ENCODE measurements at regions not wholly inside any gene's neighbourhood (a gene's known extent, or its start where the extent isn't known, plus 50 kb on each side); places are given as distances from the start of the nearest gene placed in this dataset.

DNA sequence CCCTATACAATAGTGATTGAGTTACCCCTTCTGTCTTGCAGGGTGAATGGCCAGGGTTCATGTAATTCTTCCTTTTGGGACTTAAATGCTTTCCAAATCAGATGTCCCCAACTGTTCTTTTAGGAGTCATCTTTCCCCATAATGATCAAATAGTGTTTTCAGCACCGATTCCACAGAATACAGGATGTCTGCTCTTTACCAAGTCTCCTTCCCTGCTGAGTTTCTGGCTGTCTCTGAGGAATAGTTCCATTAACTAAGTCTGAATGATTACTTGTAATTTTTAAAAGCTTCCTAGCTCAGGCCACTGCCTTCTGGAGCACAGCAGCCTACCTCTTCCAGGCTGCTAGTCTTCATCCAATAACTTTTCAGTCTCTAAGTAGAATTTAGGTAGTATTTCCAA lies 630.7 kb upstream of the ZNF608 start:
- 50% methylated on average over 1 of the region's 1 CpG; no CpG with 5 or more reads in 1 of the 2 experiments for WGBS, 2 experiments (ENCODE audit: insufficient coverage in 2 of 2)
- H3K9me3 ChIP-seq (ENCODE audit: control insufficient read depth, low read length), result no peaks in the 10 kb centered on the region
- H3K4me1 ChIP-seq (ENCODE audit: control insufficient read depth, insufficient read depth, low read length, poor library complexity, severe bottlenecking), result peaks cover 12% of the 10 kb centered on the region
- no peaks in the 10 kb centered on the region for H3K36me3 ChIP-seq (ENCODE audit: control insufficient read depth, insufficient read depth, low read length)
- H3K4me3 ChIP-seq (ENCODE audit: extremely low read depth, insufficient read depth, low read length, poor library complexity, severe bottlenecking), result no peak overlapping the region
- no peak overlapping the region for H3K27ac ChIP-seq (ENCODE audit: low read depth, low read length, severe bottlenecking)

DNA sequence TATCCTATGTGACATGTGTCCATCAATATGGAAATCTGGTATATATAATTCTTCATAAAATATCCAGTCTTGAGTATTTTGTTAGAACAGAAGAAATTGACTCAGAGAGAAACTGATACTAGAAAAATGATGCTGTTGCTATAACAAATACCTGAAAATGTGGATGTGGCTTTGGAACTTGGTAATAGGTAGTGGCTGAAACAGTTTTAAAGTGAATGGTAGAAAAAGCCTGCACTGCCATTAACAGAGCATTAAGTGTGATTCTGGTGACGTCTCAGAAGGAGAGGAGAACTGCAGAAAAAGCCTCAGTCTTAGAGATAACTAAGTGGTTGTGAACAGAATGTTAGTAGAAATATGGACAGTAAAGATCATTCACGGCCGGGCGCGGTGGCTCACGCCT lies 634.9 kb upstream of the ZNF608 start:
- Histone ChIP-seq H3K27ac (ENCODE audit: low read depth, low read length, severe bottlenecking) (no peak overlapping the region), H3K4me3 (ENCODE audit: extremely low read depth, insufficient read depth, low read length, poor library complexity, severe bottlenecking) (no peak overlapping the region), H3K4me1 (ENCODE audit: control insufficient read depth, insufficient read depth, low read length, poor library complexity, severe bottlenecking) (no peaks in the 10 kb centered on the region), H3K36me3 (ENCODE audit: control insufficient read depth, insufficient read depth, low read length) (no peaks in the 10 kb centered on the region), H3K9me3 (ENCODE audit: control insufficient read depth, low read length) (no peaks in the 10 kb centered on the region)
- WGBS, 2 experiments (ENCODE audit: insufficient coverage in 2 of 2), result 50 to 100% methylated on average over 1 to 2 of the region's 6 CpGs

DNA sequence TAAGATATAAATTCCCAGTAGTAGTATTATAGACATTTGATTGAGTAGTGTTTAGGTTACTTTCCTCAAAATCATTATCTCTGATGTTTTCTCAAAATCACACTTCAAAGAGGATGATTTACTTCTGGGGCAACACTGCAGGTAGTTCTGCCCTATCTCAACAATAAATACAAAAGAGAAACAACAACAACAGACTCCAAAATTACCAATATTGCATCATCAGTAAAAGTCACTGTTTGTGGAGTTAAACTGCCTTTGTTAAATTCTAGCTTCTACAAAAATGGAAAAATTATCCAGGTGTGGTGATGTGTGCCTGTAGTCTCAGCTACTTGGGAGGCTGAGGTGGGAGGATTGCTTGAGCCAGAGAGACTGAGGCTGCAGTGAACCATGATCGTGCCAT lies 637.6 kb upstream of the ZNF608 start:
- Histone ChIP-seq H3K36me3 (ENCODE audit: control insufficient read depth, insufficient read depth, low read length) (no peaks in the 10 kb centered on the region), H3K27ac (ENCODE audit: low read depth, low read length, severe bottlenecking) (no peak overlapping the region)
- 80% methylated on average over 1 of the region's 1 CpG; no CpG with 5 or more reads in 1 of the 2 experiments for WGBS, 2 experiments (ENCODE audit: insufficient coverage in 2 of 2)

GRCh38 chr5:125390326-125390725 lies 643.9 kb upstream of the ZNF608 start:
- Histone ChIP-seq H3K9me3 (ENCODE audit: control insufficient read depth, low read length) (no peaks in the 10 kb centered on the region), H3K27ac (ENCODE audit: low read depth, low read length, severe bottlenecking) (no peak overlapping the region), H3K4me3 (ENCODE audit: extremely low read depth, insufficient read depth, low read length, poor library complexity, severe bottlenecking) (no peak overlapping the region), H3K4me1 (ENCODE audit: control insufficient read depth, insufficient read depth, low read length, poor library complexity, severe bottlenecking) (no peaks in the 10 kb centered on the region), H3K36me3 (ENCODE audit: control insufficient read depth, insufficient read depth, low read length) (no peaks in the 10 kb centered on the region)
- no CpG with 5 or more reads among the region's 2 CpGs for WGBS, 2 experiments (ENCODE audit: insufficient coverage in 2 of 2)

More for the DNA sequence above, 637.6 kb upstream of the ZNF608 start:
- Histone ChIP-seq H3K4me3 (ENCODE audit: extremely low read depth, insufficient read depth, low read length, poor library complexity, severe bottlenecking) (no peak overlapping the region), H3K9me3 (ENCODE audit: control insufficient read depth, low read length) (no peaks in the 10 kb centered on the region), H3K4me1 (ENCODE audit: control insufficient read depth, insufficient read depth, low read length, poor library complexity, severe bottlenecking) (no peaks in the 10 kb centered on the region)

DNA sequence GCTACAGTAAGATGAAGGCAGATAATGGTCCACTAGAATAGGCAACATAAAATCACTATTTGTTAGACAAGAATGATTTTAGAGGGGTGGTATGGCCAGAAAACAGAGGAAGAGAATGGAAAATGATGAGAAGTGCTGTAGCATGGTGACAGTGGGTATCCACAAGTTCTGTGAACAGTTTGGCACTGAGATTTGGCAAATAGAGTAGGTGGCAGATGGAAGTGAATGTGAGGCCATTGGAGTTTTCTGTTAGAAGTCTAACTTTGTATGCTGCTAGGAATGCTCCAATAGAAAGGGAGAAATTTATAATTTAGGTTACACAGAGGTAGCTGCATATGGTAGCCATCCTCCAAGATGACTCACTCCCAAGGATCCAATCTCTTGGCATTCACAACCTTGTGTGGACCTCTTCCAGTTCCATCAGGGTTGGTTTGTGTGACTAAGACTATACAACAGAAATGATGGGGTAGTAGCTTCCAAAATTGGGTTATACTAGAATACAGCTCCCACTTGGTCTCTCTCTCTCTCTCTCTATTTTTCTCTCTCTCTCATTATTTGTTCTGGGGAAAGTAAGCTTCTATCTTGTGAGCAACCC lies 646.9 kb upstream of the ZNF608 start:
- no peak overlapping the region for H3K4me3 ChIP-seq (ENCODE audit: extremely low read depth, insufficient read depth, low read length, poor library complexity, severe bottlenecking)
- H3K36me3 ChIP-seq (ENCODE audit: control insufficient read depth, insufficient read depth, low read length), result no peaks in the 10 kb centered on the region
- H3K27ac ChIP-seq (ENCODE audit: low read depth, low read length, severe bottlenecking), result no peak overlapping the region
- H3K4me1 ChIP-seq (ENCODE audit: control insufficient read depth, insufficient read depth, low read length, poor library complexity, severe bottlenecking), result no peaks in the 10 kb centered on the region
- H3K9me3 ChIP-seq (ENCODE audit: control insufficient read depth, low read length), result no peaks in the 10 kb centered on the region

- 91 to 100% methylated on average over 1 of the region's 1 CpG for WGBS, 2 experiments (ENCODE audit: insufficient coverage in 2 of 2)
- Histone ChIP-seq H3K27ac (ENCODE audit: low read depth, low read length, severe bottlenecking) (no peak overlapping the region), H3K4me3 (ENCODE audit: extremely low read depth, insufficient read depth, low read length, poor library complexity, severe bottlenecking) (no peak overlapping the region), H3K36me3 (ENCODE audit: control insufficient read depth, insufficient read depth, low read length) (no peaks in the 10 kb centered on the region), H3K9me3 (ENCODE audit: control insufficient read depth, low read length) (no peaks in the 10 kb centered on the region), H3K4me1 (ENCODE audit: control insufficient read depth, insufficient read depth, low read length, poor library complexity, severe bottlenecking) (no peaks in the 10 kb centered on the region)
These were observed 648.3 kb upstream of the ZNF608 start for GRCh38 chr5:125394661-125395280.

DNA sequence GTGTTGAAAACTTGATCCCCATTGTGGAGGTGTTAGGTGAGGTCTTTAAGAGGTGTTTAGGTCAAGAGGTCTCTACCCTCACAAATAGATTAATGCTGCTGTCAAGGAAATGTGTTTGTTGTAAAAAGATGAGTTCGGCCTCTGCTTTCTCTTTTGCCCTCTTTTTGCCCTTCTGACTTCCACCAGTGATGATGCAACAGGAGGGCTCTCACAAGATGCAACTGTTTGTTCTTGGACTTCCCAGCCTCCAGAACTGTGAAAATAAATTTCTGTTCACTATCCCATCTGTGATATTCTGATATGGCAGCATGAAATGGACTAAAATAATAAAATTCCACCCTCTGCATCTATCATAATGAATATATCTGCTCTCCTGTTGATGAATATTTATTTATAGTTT lies 650.0 kb upstream of the ZNF608 start:
- Histone ChIP-seq H3K4me3 (ENCODE audit: extremely low read depth, insufficient read depth, low read length, poor library complexity, severe bottlenecking) (no peak overlapping the region), H3K36me3 (ENCODE audit: control insufficient read depth, insufficient read depth, low read length) (no peaks in the 10 kb centered on the region), H3K27ac (ENCODE audit: low read depth, low read length, severe bottlenecking) (no peak overlapping the region), H3K4me1 (ENCODE audit: control insufficient read depth, insufficient read depth, low read length, poor library complexity, severe bottlenecking) (no peaks in the 10 kb centered on the region), H3K9me3 (ENCODE audit: control insufficient read depth, low read length) (no peaks in the 10 kb centered on the region)
- WGBS, 2 experiments (ENCODE audit: insufficient coverage in 2 of 2), result 83 to 100% methylated on average over 1 of the region's 1 CpG

GRCh38 chr5:125398466-125398865 lies 652.0 kb upstream of the ZNF608 start:
- H3K27ac ChIP-seq (ENCODE audit: low read depth, low read length, severe bottlenecking), result no peak overlapping the region
- WGBS, 2 experiments (ENCODE audit: insufficient coverage in 2 of 2), result no CpG with 5 or more reads among the region's 2 CpGs

GRCh38 chr5:125399885-125400284 lies 653.4 kb upstream of the ZNF608 start:
- WGBS, 2 experiments (ENCODE audit: insufficient coverage in 2 of 2), result 100% methylated on average over 2 of the region's 3 CpGs; no CpG with 5 or more reads in 1 of the 2 experiments
- H3K36me3 ChIP-seq (ENCODE audit: control insufficient read depth, insufficient read depth, low read length), result no peaks in the 10 kb centered on the region
- no peaks in the 10 kb centered on the region for H3K4me1 ChIP-seq (ENCODE audit: control insufficient read depth, insufficient read depth, low read length, poor library complexity, severe bottlenecking)
- peaks cover 4% of the 10 kb centered on the region for H3K9me3 ChIP-seq (ENCODE audit: control insufficient read depth, low read length)
- H3K27ac ChIP-seq (ENCODE audit: low read depth, low read length, severe bottlenecking), result no peak overlapping the region
- no peak overlapping the region for H3K4me3 ChIP-seq (ENCODE audit: extremely low read depth, insufficient read depth, low read length, poor library complexity, severe bottlenecking)

More at GRCh38 chr5:125398466-125398865, 652.0 kb upstream of the ZNF608 start:
- Histone ChIP-seq H3K4me3 (ENCODE audit: extremely low read depth, insufficient read depth, low read length, poor library complexity, severe bottlenecking) (no peak overlapping the region), H3K4me1 (ENCODE audit: control insufficient read depth, insufficient read depth, low read length, poor library complexity, severe bottlenecking) (no peaks in the 10 kb centered on the region), H3K9me3 (ENCODE audit: control insufficient read depth, low read length) (no peaks in the 10 kb centered on the region), H3K36me3 (ENCODE audit: control insufficient read depth, insufficient read depth, low read length) (no peaks in the 10 kb centered on the region)

DNA sequence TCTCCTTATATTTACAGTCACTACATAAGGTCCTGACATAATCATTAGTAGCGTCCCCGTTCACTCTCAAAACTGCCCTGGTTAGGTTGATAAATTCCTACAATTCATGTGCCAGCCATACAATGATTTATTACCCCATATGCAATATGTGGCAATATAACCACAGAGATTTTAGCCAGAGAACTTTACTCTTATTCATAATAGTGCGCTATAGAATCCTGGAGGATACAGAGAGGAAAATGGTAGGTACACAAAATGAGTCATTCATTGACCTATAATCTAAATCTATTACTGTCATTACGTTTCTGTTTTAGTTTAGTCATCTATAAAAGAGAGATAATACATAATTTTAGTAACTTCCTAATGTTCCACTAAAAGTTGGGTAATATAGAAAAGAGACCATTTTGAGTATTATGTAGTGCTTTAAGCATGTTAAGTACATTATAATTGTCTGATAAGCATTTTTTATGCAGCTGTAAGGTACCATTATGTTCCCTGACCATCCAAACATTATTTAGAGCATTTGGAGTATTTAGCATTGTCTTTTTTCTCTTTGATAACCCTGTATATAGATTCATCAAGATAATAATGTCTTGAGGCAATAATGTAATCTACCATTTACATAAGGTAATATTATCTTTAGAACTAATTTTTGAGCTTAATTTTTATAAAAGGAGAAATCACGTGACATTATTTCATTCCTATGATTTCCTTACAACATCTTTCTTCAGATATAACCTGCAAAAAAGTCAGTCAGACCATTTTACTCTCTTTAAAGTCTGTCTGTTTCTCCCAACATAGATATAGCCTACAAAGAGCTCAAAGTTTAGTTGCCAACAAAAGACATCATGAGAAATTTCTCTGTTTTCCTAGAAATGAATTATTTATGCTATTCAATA lies 655.5 kb upstream of the ZNF608 start:
- no peaks in the 10 kb centered on the region for H3K36me3 ChIP-seq (ENCODE audit: control insufficient read depth, insufficient read depth, low read length)
- no peak overlapping the region for H3K27ac ChIP-seq (ENCODE audit: low read depth, low read length, severe bottlenecking)
- 100% methylated on average over 1 to 3 of the region's 5 CpGs for WGBS, 2 experiments (ENCODE audit: insufficient coverage in 2 of 2)
- H3K4me3 ChIP-seq (ENCODE audit: extremely low read depth, insufficient read depth, low read length, poor library complexity, severe bottlenecking), result no peak overlapping the region
- H3K4me1 ChIP-seq (ENCODE audit: control insufficient read depth, insufficient read depth, low read length, poor library complexity, severe bottlenecking), result no peaks in the 10 kb centered on the region
- peaks cover 15% of the 10 kb centered on the region for H3K9me3 ChIP-seq (ENCODE audit: control insufficient read depth, low read length)

Measured in mesodermal cell (in vitro differentiated cells).